ENCODE measurements at regions not wholly inside any gene's neighbourhood (a gene's known extent, or its start where the extent isn't known, plus 50 kb on each side); places are given as distances from the start of the nearest gene placed in this dataset.

DNA sequence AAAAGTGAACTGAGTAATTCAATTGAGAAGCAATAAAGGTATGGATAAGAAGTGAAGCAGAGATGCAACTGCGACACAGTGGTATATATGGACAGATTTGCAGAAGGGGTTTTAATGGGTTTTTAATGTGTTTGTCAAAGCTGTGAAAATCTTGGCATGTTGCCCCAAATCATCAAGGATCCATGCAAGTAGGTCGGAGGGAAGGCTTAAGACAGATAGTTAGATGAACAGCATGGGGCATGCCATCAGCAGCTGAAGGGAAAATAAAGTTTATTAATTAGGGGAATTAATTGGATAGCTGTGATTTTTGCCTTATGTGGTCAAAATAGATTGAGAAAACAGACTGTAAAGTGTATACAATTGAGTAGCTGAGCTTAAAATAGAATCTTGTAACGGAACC is 840.1 kb downstream of the JRKL start:
- Histone ChIP-seq H3K27ac (ENCODE audit: low read depth, low read length) (no peak overlapping the region), H3K9me3 (ENCODE audit: control insufficient read depth in 3 of 3, low read length in 3 of 3) (no peaks in the 10 kb centered on the region), H3K4me1 (ENCODE audit: control insufficient read depth in 3 of 3, insufficient read depth in 3 of 3, low read length in 3 of 3) (no peaks in the 10 kb centered on the region), H3K27me3 (ENCODE audit: control insufficient read depth in 3 of 3, insufficient read depth in 3 of 3, low read length in 3 of 3) (no peaks in the 10 kb centered on the region), H3K4me3 (ENCODE audit: low read length in 3 of 3) (no peak overlapping the region), H3K36me3 (ENCODE audit: control insufficient read depth in 3 of 3, insufficient read depth in 3 of 3, low read length in 3 of 3) (no peaks in the 10 kb centered on the region), H3K9ac (ENCODE audit: low read depth in 1 of 3, low read length in 3 of 3) (no peak overlapping the region)

DNA sequence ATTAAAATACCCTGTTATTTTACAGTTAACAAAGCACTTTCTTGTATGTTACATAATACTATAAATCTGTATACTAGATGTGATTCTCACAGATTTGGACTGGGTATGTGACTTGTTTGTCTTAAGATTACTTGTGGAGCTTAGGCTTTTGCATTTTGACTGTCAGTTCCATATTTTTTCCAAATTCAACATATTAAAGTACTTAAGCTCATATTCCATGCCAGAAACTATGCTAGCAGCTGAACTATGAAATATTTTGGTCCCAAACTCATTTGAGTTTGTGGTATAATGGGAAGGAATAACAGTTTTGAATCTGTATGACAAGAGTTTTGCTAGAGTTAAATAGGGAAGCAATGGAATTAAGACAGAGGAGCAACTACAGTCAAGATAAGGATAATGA is 841.4 kb downstream of the JRKL start:
- no peaks in the 10 kb centered on the region for H3K9me3 ChIP-seq (ENCODE audit: control insufficient read depth in 3 of 3, low read length in 3 of 3)
- H3K27ac ChIP-seq (ENCODE audit: low read depth, low read length): no peak overlapping the region
- no peaks in the 10 kb centered on the region for H3K36me3 ChIP-seq (ENCODE audit: control insufficient read depth in 3 of 3, insufficient read depth in 3 of 3, low read length in 3 of 3)
- no peak overlapping the region for H3K9ac ChIP-seq (ENCODE audit: low read depth in 1 of 3, low read length in 3 of 3)
- H3K27me3 ChIP-seq (ENCODE audit: control insufficient read depth in 3 of 3, insufficient read depth in 3 of 3, low read length in 3 of 3): no peaks in the 10 kb centered on the region
- no peak overlapping the region for H3K4me3 ChIP-seq (ENCODE audit: low read length in 3 of 3)
- no peaks in the 10 kb centered on the region for H3K4me1 ChIP-seq (ENCODE audit: control insufficient read depth in 3 of 3, insufficient read depth in 3 of 3, low read length in 3 of 3)

DNA sequence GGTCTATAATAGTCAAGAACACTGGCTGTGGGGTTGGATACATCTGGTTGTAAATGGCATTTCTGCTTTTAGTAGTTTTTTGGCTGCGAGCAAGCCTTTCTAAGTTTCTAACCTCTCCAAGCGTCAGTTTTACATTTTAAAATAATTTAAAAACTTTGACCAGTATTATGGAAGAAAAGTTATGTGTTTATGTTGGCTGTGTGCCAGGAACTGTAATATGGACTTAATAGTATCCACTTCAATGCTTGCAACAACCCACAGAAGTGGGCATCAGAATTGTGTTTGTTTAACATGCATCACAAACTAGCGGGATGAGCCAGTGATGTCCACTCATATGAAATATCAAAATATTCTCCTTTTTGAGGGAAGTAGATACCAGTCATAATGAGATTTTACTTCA is 844.2 kb downstream of the JRKL start:
- Histone ChIP-seq H3K36me3 (ENCODE audit: control insufficient read depth in 3 of 3, insufficient read depth in 3 of 3, low read length in 3 of 3) (no peaks in the 10 kb centered on the region), H3K4me3 (ENCODE audit: low read length in 3 of 3) (no peak overlapping the region), H3K4me1 (ENCODE audit: control insufficient read depth in 3 of 3, insufficient read depth in 3 of 3, low read length in 3 of 3) (peaks cover 0 to 4% (median 4%) of the 10 kb centered on the region in 3 donors), H3K27me3 (ENCODE audit: control insufficient read depth in 3 of 3, insufficient read depth in 3 of 3, low read length in 3 of 3) (no peaks in the 10 kb centered on the region), H3K9me3 (ENCODE audit: control insufficient read depth in 3 of 3, low read length in 3 of 3) (no peaks in the 10 kb centered on the region), H3K27ac (ENCODE audit: low read depth, low read length) (no peak overlapping the region), H3K9ac (ENCODE audit: low read depth in 1 of 3, low read length in 3 of 3) (no peak overlapping the region)

DNA sequence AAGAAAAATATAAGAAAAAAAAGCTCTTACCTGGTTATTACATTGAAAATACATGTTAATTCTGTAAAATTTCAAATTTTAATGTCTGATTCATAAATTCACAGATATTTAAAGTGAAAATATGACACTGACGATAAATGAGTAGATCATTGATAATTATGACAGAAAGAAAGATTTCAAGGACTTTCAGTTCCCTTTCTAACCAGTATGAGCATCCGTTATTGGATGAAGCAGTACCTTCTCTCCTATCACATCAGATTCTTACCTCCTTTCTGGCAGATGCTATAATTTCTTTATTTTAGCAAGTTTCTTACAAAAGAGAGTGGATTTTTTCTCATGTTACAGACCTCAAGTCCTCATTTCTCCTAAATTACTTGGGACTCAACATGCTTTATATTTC is 847.3 kb downstream of the JRKL start:
- no peak overlapping the region for H3K4me3 ChIP-seq (ENCODE audit: low read length in 3 of 3)
- H3K36me3 ChIP-seq (ENCODE audit: control insufficient read depth in 3 of 3, insufficient read depth in 3 of 3, low read length in 3 of 3): no peaks in the 10 kb centered on the region
- H3K9ac ChIP-seq (ENCODE audit: low read depth in 1 of 3, low read length in 3 of 3): no peak overlapping the region
- H3K9me3 ChIP-seq (ENCODE audit: control insufficient read depth in 3 of 3, low read length in 3 of 3): no peaks in the 10 kb centered on the region
- peaks cover 0 to 4% (median 4%) of the 10 kb centered on the region in 3 donors for H3K4me1 ChIP-seq (ENCODE audit: control insufficient read depth in 3 of 3, insufficient read depth in 3 of 3, low read length in 3 of 3)
- no peaks in the 10 kb centered on the region for H3K27me3 ChIP-seq (ENCODE audit: control insufficient read depth in 3 of 3, insufficient read depth in 3 of 3, low read length in 3 of 3)
- no peak overlapping the region for H3K27ac ChIP-seq (ENCODE audit: low read depth, low read length)

DNA sequence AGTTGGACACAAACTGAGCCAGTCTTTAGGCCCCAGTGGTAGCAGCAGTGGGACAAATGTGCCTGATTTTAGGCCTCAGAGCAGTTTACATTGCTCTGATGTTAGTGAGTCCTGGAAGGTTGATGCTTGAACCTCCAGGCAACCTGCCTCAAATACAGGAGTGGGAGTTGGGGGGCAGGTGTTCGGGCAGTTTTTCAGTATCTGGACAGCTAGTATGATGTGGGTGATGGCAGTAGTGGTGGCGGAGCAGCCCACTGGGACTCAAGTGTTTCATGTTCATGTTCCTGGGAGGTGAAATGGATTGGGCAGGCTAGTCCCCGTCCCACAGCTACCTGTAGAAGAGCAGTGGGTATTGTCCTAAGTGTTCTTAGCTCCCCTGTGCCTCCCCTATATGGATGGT is 857.8 kb downstream of the JRKL start:
- Histone ChIP-seq H3K36me3 (ENCODE audit: control insufficient read depth in 3 of 3, insufficient read depth in 3 of 3, low read length in 3 of 3) (no peaks in the 10 kb centered on the region), H3K27ac (ENCODE audit: low read depth, low read length) (no peak overlapping the region), H3K4me3 (ENCODE audit: low read length in 3 of 3) (no peak overlapping the region), H3K27me3 (ENCODE audit: control insufficient read depth in 3 of 3, insufficient read depth in 3 of 3, low read length in 3 of 3) (no peaks in the 10 kb centered on the region), H3K9me3 (ENCODE audit: control insufficient read depth in 3 of 3, low read length in 3 of 3) (peaks cover 0 to 2% (median 0%) of the 10 kb centered on the region in 3 donors), H3K9ac (ENCODE audit: low read depth in 1 of 3, low read length in 3 of 3) (no peak overlapping the region), H3K4me1 (ENCODE audit: control insufficient read depth in 3 of 3, insufficient read depth in 3 of 3, low read length in 3 of 3) (no peaks in the 10 kb centered on the region)

DNA sequence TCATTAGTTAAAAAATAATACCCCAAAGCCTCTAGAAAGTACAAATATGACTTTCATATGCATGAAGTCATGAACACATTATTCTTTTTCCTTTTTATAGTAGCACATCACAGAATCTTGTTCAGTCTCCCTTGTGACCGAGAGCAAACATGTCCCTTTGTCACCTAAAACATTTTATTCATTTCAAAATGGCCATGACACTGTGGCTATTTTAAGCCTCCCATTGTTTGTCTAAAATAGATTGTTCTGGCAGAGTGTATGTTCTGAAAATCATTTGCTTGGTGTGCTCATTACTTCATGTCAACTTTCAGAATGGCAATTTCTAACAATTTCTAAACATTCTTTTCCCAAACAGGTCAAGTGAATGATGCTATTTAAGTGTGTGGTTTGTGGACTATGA is 865.0 kb downstream of the JRKL start:
- no peak overlapping the region for H3K4me3 ChIP-seq (ENCODE audit: low read length in 3 of 3)
- H3K27ac ChIP-seq (ENCODE audit: low read depth, low read length): peak overlapping the region; percentile 4
- H3K4me1 ChIP-seq (ENCODE audit: control insufficient read depth in 3 of 3, insufficient read depth in 3 of 3, low read length in 3 of 3): peaks cover 0 to 2% (median 0%) of the 10 kb centered on the region in 3 donors
- no peaks in the 10 kb centered on the region for H3K27me3 ChIP-seq (ENCODE audit: control insufficient read depth in 3 of 3, insufficient read depth in 3 of 3, low read length in 3 of 3)
- H3K36me3 ChIP-seq (ENCODE audit: control insufficient read depth in 3 of 3, insufficient read depth in 3 of 3, low read length in 3 of 3): no peaks in the 10 kb centered on the region
- no peaks in the 10 kb centered on the region for H3K9me3 ChIP-seq (ENCODE audit: control insufficient read depth in 3 of 3, low read length in 3 of 3)
- no peak overlapping the region for H3K9ac ChIP-seq (ENCODE audit: low read depth in 1 of 3, low read length in 3 of 3)

DNA sequence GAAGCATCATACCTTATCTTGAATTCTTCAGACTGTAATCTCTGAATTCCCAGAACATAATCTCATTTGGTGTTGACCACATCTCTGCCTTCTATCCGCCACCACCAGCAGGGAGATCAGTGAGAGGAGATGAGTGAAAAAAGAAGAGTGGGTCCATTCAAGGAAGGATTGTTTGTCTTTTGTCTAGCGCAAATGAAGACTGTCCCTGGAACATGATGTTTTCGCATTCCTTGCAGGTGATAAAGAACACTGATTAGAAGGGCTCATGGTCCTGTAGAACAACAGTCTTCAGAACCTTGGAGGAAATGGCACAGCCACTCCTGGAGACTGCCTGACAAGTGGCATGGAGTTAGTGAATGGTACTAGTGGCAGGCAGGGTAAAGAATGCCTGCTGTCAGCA is 869.6 kb downstream of the JRKL start:
- no peaks in the 10 kb centered on the region for H3K27me3 ChIP-seq (ENCODE audit: control insufficient read depth in 3 of 3, insufficient read depth in 3 of 3, low read length in 3 of 3)
- no peak overlapping the region for H3K4me3 ChIP-seq (ENCODE audit: low read length in 3 of 3)
- no peak overlapping the region for H3K9ac ChIP-seq (ENCODE audit: low read depth in 1 of 3, low read length in 3 of 3)
- H3K4me1 ChIP-seq (ENCODE audit: control insufficient read depth in 3 of 3, insufficient read depth in 3 of 3, low read length in 3 of 3): peaks cover 0 to 2% (median 0%) of the 10 kb centered on the region in 3 donors
- no peaks in the 10 kb centered on the region for H3K36me3 ChIP-seq (ENCODE audit: control insufficient read depth in 3 of 3, insufficient read depth in 3 of 3, low read length in 3 of 3)
- no peak overlapping the region for H3K27ac ChIP-seq (ENCODE audit: low read depth, low read length)
- no peaks in the 10 kb centered on the region for H3K9me3 ChIP-seq (ENCODE audit: control insufficient read depth in 3 of 3, low read length in 3 of 3)

DNA sequence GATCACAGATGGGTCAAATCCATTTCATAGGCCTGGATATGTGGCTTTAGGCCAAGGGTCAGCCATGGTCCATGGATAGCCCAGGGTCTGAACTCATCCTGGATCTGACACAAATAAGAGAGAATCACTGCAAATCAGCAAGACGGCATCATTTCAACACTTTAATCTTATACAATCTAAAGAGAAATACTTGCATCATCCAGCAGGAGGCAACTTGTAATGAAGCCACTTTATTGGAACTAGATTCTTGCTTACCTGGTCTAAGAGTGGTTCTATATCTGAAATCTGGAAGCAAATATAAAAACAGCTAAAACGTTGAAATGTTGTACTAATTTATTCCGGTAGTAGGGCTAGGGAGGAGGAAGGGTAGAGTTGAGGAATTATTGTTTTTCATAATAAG is 870.1 kb downstream of the JRKL start:
- Histone ChIP-seq H3K36me3 (ENCODE audit: control insufficient read depth in 3 of 3, insufficient read depth in 3 of 3, low read length in 3 of 3) (no peaks in the 10 kb centered on the region), H3K27me3 (ENCODE audit: control insufficient read depth in 3 of 3, insufficient read depth in 3 of 3, low read length in 3 of 3) (no peaks in the 10 kb centered on the region), H3K9me3 (ENCODE audit: control insufficient read depth in 3 of 3, low read length in 3 of 3) (no peaks in the 10 kb centered on the region), H3K4me1 (ENCODE audit: control insufficient read depth in 3 of 3, insufficient read depth in 3 of 3, low read length in 3 of 3) (peaks cover 0 to 2% (median 0%) of the 10 kb centered on the region in 3 donors), H3K9ac (ENCODE audit: low read depth in 1 of 3, low read length in 3 of 3) (no peak overlapping the region), H3K27ac (ENCODE audit: low read depth, low read length) (no peak overlapping the region), H3K4me3 (ENCODE audit: low read length in 3 of 3) (no peak overlapping the region)

DNA sequence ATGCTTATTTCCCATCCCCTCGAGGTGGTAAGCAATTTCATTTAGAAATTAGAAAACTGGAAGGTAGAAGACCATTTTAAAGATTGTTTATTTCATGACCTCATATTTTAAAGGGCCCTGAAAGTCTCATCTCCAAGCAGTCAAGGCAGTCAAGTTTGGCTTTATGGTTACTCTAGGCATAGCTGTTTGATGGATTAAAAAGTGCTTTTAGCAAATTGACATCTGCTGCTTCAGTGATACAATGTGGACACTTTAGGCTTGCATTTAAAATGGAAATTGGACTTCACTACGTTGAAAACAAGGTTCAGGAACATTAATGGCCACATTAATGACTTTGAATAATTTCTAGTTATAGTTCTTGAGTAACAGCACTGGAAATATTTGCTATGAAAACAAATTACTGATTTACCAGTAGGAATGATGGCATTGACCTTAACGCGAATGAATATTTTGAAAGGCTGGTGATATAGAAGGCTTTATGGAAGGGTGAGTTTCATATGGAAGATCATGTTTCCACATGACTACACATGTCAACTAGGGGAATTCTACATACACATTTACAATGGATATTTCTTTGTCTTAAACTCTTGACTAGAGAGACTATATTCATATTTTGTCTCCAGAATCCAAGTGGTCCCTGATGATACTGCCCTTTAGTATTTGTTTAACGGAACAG is 873.5 kb downstream of the JRKL start:
- Histone ChIP-seq H3K27ac (ENCODE audit: low read depth, low read length) (no peak overlapping the region), H3K4me3 (ENCODE audit: low read length in 3 of 3) (no peak overlapping the region), H3K36me3 (ENCODE audit: control insufficient read depth in 3 of 3, insufficient read depth in 3 of 3, low read length in 3 of 3) (no peaks in the 10 kb centered on the region), H3K9me3 (ENCODE audit: control insufficient read depth in 3 of 3, low read length in 3 of 3) (no peaks in the 10 kb centered on the region), H3K9ac (ENCODE audit: low read depth in 1 of 3, low read length in 3 of 3) (no peak overlapping the region), H3K4me1 (ENCODE audit: control insufficient read depth in 3 of 3, insufficient read depth in 3 of 3, low read length in 3 of 3) (no peaks in the 10 kb centered on the region), H3K27me3 (ENCODE audit: control insufficient read depth in 3 of 3, insufficient read depth in 3 of 3, low read length in 3 of 3) (no peaks in the 10 kb centered on the region)

DNA sequence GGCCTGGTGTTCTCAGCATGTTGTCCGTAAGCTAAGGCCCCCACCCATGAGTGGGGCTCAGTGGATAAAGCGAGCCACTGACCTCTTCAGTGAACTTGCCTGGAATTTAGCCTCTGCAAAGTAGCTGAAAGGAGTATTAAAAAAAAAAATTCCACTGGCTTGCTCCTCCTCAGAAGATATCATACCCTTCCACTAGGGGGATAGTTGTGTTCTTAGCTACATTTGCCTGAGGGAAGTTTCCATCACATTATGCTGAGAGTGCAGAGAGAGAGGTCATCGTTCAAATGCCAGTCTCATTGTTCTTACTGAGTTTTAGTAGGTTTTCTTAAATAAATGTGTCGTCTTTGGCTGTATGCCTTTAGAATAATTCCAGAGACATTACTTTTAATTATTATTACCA is 879.7 kb downstream of the JRKL start:
- Histone ChIP-seq H3K4me1 (ENCODE audit: control insufficient read depth in 3 of 3, insufficient read depth in 3 of 3, low read length in 3 of 3) (peaks cover 0 to 4% (median 0%) of the 10 kb centered on the region in 3 donors), H3K36me3 (ENCODE audit: control insufficient read depth in 3 of 3, insufficient read depth in 3 of 3, low read length in 3 of 3) (no peaks in the 10 kb centered on the region), H3K27ac (ENCODE audit: low read depth, low read length) (no peak overlapping the region), H3K4me3 (ENCODE audit: low read length in 3 of 3) (no peak overlapping the region), H3K9me3 (ENCODE audit: control insufficient read depth in 3 of 3, low read length in 3 of 3) (peaks cover 0 to 3% (median 0%) of the 10 kb centered on the region in 3 donors), H3K27me3 (ENCODE audit: control insufficient read depth in 3 of 3, insufficient read depth in 3 of 3, low read length in 3 of 3) (no peaks in the 10 kb centered on the region), H3K9ac (ENCODE audit: low read depth in 1 of 3, low read length in 3 of 3) (no peak overlapping the region)

All from skeletal muscle tissue (tissue), 3 donors.